ENCODE measurements at regions not wholly inside any gene's neighbourhood (a gene's known extent, or its start where the extent isn't known, plus 50 kb on each side); places are given as distances from the start of the nearest gene placed in this dataset.
"Not testable (repeated sequence)": the region's sequence is repeated elsewhere in the genome, so short reads cannot be mapped to it uniquely, and the experiment has no call there.

DNA sequence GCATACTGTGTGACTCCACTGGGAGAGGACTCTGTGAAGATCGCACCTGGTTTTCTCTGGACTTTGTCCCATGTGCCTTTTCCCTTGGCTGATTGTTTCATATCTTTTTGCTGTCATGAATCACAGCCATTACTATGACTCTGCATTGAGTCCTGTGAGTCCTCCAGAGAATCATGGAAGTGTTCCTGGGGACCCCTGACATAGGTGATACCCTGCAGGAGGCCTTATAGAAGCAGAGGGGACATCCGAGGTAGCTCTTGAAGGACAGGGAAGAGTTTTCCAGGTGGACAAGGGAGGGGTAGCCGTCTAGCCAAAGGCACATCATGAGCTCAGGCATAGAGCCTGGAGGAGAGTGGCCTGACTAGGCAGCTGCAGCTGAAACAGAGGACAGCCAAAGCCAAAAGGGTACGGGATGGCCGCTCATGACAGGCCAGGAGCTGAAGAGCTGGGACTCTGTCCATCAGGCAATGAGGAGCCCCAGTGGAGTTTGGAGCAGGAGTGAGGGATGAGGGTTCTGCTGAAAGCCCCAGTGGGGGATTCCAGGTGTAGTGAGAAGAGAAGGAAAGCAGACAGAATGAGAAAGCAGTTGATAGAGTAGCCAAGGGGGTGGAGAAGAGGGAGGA lies 86.6 kb upstream of the TOX2 start:
- H3K36me3 Mint-ChIP-seq (ENCODE audit: insufficient read depth in 1 of 3, low read depth in 3 of 3) = no peaks in the 10 kb centered on the region
- H2BK15ac ChIP-seq (ENCODE audit: low read depth, low read length) = no peak overlapping the region
- WGBS (ENCODE audit: extremely low coverage, insufficient read length, low lambda C conversion rate) = no CpG with 5 or more reads among the region's 5 CpGs
- no peaks in the 10 kb centered on the region for H4K20me1 ChIP-seq (ENCODE audit: control insufficient read depth, insufficient read depth, insufficient read length)
- H3K4me1 Mint-ChIP-seq = no peaks in the 10 kb centered on the region
- no peak overlapping the region for H3K27ac ChIP-seq (ENCODE audit: insufficient read length, low read depth, low read length)
- no peak overlapping the region for H2AK5ac ChIP-seq (ENCODE audit: insufficient read length, low read length)
- H3K4me2 ChIP-seq (ENCODE audit: insufficient read depth, insufficient read length, low read length) = no peak overlapping the region
- no peak overlapping the region for H2BK20ac ChIP-seq (ENCODE audit: low read depth, low read length, poor library complexity, severe bottlenecking)
- H3K4me1 ChIP-seq (ENCODE audit: insufficient read depth, low read length) = no peaks in the 10 kb centered on the region
- no peak overlapping the region for H3K23ac ChIP-seq (ENCODE audit: insufficient read length, low read depth, low read length)
- no peak overlapping the region for H4K8ac ChIP-seq (replicated peaks; ENCODE audit: insufficient read length, low read depth, low read length)
- no peak overlapping the region for H3K14ac ChIP-seq (ENCODE audit: insufficient read depth, low read length)
- H3K18ac ChIP-seq (ENCODE audit: insufficient read length, low read depth, low read length) = no peak overlapping the region
- no peaks in the 10 kb centered on the region for H3K79me1 ChIP-seq (ENCODE audit: insufficient read depth, low read depth, low read length, poor library complexity, severe bottlenecking)
- H2AFZ ChIP-seq (ENCODE audit: low read length) = no peak overlapping the region
- no peak for DNase-seq
- H3K23me2 ChIP-seq (ENCODE audit: insufficient read length, low read depth, low read length, poor library complexity, severe bottlenecking) = no peaks in the 10 kb centered on the region
- H3K9me3 ChIP-seq (ENCODE audit: control insufficient read depth, low read depth, low read length) = no peaks in the 10 kb centered on the region
- H3K9me3 Mint-ChIP-seq = peaks cover 0 to 6% of the 10 kb centered on the region in 2 experiments; a peak in 4 of 5 replicates
- H3K4me3 Mint-ChIP-seq = no peak overlapping the region
- no peaks in the 10 kb centered on the region for H3K27me3 ChIP-seq (ENCODE audit: insufficient read depth, low read length)
- TF ChIP-seq CTCF (conservative IDR thresholded peaks at IDR 0.05) = no peak
- no peak overlapping the region; a peak in 1 of 7 replicates for H3K27ac Mint-ChIP-seq
- no peak overlapping the region for H2BK5ac ChIP-seq (ENCODE audit: insufficient read length, low read length)
- no peak overlapping the region for H2BK12ac ChIP-seq (ENCODE audit: insufficient read length, low read depth, low read length)
- peaks cover 19% of the 10 kb centered on the region for H3K27me3 Mint-ChIP-seq (ENCODE audit: low read depth)
- no peak overlapping the region for H4K91ac ChIP-seq (ENCODE audit: insufficient read length, low read depth, low read length)
- H4K5ac ChIP-seq (ENCODE audit: insufficient read length, low read depth, low read length) = no peak overlapping the region
- H3K4ac ChIP-seq (ENCODE audit: low read depth, low read length) = no peak overlapping the region
- no peak overlapping the region for H3K9ac ChIP-seq (ENCODE audit: extremely low read depth, insufficient read length, low read length)
- no peak overlapping the region for H3T11ph ChIP-seq (ENCODE audit: low read length)
- no peak overlapping the region for H2BK120ac ChIP-seq (ENCODE audit: low read depth, low read length, poor library complexity, severe bottlenecking)
- H3K79me2 ChIP-seq (ENCODE audit: insufficient read depth, low read length) = no peaks in the 10 kb centered on the region
- H3K56ac ChIP-seq (ENCODE audit: insufficient read length, low read depth, low read length) = no peak overlapping the region

DNA sequence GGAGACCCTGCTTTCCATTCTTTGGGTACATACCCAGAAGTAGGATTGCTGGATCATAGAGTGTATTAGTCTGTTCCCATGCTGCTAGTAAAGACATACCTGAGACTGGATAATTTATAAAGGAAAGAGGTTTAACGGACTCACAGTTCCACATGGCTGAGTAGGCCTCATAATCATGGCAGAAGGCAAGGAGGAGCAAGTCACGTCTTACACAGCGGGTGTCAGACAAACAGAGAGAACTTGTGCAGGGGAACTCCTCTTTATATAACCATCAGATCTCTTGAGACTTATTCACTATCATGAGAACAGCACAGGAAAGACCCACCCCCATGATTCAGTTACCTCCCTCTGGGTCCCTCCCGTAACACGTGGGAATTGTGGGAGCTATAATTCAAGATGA lies 87.7 kb upstream of the TOX2 start:
- H3K27ac ChIP-seq (ENCODE audit: insufficient read length, low read depth, low read length); H3K79me1 ChIP-seq (ENCODE audit: insufficient read depth, low read depth, low read length, poor library complexity, severe bottlenecking); H4K5ac ChIP-seq (ENCODE audit: insufficient read length, low read depth, low read length); H3K4me3 Mint-ChIP-seq; H3K23me2 ChIP-seq (ENCODE audit: insufficient read length, low read depth, low read length, poor library complexity, severe bottlenecking); H3K79me2 ChIP-seq (ENCODE audit: insufficient read depth, low read length); H2AK5ac ChIP-seq (ENCODE audit: insufficient read length, low read length); H3K27me3 ChIP-seq (ENCODE audit: insufficient read depth, low read length); H2BK12ac ChIP-seq (ENCODE audit: insufficient read length, low read depth, low read length); DNase-seq; H3K9ac ChIP-seq (ENCODE audit: extremely low read depth, insufficient read length, low read length); H3K4me1 ChIP-seq (ENCODE audit: insufficient read depth, low read length); H4K20me1 ChIP-seq (ENCODE audit: control insufficient read depth, insufficient read depth, insufficient read length); H4K8ac ChIP-seq (replicated peaks; ENCODE audit: insufficient read length, low read depth, low read length); H3T11ph ChIP-seq (ENCODE audit: low read length); H3K36me3 Mint-ChIP-seq (ENCODE audit: insufficient read depth in 1 of 3, low read depth in 3 of 3); H2AFZ ChIP-seq (ENCODE audit: low read length); H3K27ac Mint-ChIP-seq; H3K9me3 Mint-ChIP-seq; H3K18ac ChIP-seq (ENCODE audit: insufficient read length, low read depth, low read length); H2BK15ac ChIP-seq (ENCODE audit: low read depth, low read length); H3K14ac ChIP-seq (ENCODE audit: insufficient read depth, low read length); H4K91ac ChIP-seq (ENCODE audit: insufficient read length, low read depth, low read length); H3K56ac ChIP-seq (ENCODE audit: insufficient read length, low read depth, low read length); H3K4ac ChIP-seq (ENCODE audit: low read depth, low read length); H2BK120ac ChIP-seq (ENCODE audit: low read depth, low read length, poor library complexity, severe bottlenecking); H3K4me1 Mint-ChIP-seq; H3K4me2 ChIP-seq (ENCODE audit: insufficient read depth, insufficient read length, low read length); H2BK5ac ChIP-seq (ENCODE audit: insufficient read length, low read length); H3K23ac ChIP-seq (ENCODE audit: insufficient read length, low read depth, low read length); H2BK20ac ChIP-seq (ENCODE audit: low read depth, low read length, poor library complexity, severe bottlenecking); H3K9me3 ChIP-seq (ENCODE audit: control insufficient read depth, low read depth, low read length): not testable (repeated sequence)
- WGBS (ENCODE audit: extremely low coverage, insufficient read length, low lambda C conversion rate) = no CpG with 5 or more reads among the region's 5 CpGs
- peaks cover 21% of the 10 kb centered on the region for H3K27me3 Mint-ChIP-seq (ENCODE audit: low read depth)
